NAMALWA (cell line): ENCODE measurements at regions not wholly inside any gene's neighbourhood (a gene's known extent, or its start where the extent isn't known, plus 50 kb on each side); places are given as distances from the start of the nearest gene placed in this dataset.
"Not testable (repeated sequence)": the region's sequence is repeated elsewhere in the genome, so short reads cannot be mapped to it uniquely, and the experiment has no call there.

ENCODE experiments used
- DNase-seq: peaks from one replicate; pipeline ENCODE4 v3.0.0-alpha.2; 2015; ENCODE audit warnings: low spot score

DNA sequence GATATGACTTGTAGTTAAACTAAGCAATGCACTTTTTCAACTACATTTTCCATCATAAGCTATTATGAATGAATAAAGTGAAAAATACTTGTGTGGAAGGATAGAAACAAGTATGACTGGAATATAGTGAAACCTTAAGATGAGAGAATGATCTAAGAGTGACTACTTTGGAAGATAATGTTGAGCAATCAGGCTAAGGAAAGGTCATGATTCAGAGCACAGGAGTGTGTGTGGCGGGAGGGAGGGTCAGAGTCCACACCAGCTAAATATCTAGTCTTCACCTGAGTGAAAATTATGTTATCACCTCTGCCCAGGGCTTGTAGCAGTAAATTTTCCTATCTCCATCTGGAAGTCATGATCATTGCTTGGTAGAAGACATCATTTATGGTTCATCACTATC is 833.4 kb upstream of the ATXN8OS start:
- no peak for DNase-seq

DNA sequence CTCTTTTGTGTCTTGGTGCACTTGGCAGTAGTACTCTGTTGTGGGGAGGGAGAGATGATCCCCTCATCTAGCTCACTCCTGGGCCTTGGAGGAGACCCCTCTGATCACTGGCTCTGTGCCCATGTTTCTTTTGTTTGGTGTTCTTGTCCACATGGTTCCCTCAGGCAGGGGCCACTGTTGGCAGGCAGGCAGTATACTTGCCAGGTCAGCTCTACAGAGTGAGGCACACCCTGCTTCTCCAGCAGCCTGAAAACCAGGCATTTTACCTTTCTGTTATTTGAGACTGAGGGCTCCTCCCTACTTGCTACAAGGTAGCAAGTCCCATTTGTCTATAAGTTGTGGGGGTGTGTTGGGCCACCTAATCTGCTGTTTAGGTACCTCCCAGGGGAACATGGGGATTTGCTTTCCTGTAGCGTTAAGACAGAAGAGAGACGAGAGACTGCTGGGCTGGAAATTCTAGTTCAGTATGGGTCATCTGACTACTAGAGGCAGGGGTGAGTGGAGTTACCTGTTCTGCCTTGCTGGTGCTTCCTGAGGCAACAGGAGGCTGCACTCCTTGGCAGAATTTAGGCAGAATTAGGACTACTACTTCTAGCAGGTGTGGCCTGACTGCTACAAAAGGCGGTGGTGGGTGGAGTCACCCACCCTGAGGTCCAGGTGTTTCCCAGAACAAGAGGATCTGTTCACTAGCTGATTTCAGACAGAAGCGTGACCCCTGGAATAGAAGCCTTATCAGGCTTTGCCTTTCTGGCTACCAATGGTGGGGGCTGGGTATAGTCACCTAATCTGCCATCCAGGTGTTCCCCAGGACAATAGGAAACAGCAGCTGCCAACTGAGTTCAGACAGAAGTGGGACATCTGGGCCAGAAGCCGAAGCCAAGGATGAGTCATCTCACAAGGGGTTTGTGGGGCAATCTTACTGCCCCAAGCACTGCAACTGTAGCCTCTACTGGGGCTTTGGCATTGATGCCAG is 843.0 kb upstream of the ATXN8OS start:
- DNase-seq = no peak

GRCh38 chr13:69243366-69243765 is 864.3 kb upstream of the ATXN8OS start:
- no peak for DNase-seq

DNA sequence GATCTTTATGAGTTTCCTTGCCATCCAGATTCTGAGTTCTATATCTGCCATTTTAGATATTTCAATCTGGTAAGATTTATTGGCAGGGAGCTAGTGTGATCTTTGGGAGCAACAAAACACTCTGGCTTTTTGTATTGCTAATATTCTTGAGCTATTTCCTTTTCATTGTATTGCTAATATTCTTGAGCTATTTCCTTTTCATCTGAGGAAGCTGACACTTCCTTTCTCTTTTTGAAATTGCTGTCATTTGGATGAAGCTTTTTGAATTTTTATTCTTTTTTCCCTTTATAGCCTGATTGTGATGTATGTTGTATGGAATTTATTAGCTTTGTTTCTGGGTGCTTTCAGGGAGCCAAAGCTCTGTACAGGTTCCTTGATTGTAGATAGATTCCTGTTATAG is 873.5 kb upstream of the ATXN8OS start:
- no peak for DNase-seq

- no peak for DNase-seq
Measured at GRCh38 chr13:69226427-69226826, 881.2 kb upstream of the ATXN8OS start.

DNA sequence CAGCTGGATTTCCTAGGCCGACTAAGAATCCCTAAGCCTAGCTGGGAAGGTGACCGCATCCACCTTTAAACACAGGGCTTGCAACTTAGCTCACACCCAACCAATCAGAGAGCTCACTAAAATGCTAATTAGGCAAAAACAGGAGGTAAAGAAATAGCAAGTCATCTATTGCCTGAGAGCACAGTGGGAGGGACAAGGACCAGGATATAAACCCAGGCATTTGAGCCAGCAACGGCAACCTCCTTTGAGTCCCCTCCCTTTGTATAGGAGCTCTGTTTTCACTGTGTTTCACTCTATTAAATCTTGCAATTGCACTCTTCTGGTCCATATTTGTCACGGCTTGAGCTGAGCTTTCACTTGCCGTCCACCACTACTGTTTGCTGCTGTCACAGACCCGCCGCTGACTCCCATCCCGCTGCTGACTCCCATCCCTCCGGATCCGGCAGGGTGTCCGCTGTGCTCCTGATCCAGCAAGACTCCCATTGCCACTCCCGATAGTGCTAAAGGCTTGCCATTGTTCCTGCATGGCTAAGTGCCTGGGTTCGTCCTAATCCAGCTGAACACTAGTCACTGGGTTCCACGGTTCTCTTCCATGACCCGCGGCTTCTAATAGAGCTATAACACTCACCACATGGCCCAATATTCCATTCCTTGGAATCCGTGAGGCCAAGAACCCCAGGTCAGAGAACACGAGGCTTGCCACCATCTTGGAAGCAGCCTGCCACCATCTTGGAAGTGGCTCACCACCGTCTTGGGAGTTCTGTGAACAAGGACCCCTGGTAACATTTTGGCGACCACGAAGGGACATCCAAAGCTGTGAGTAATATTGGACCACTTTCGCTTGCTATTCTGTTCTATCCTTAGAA is 885.8 kb upstream of the ATXN8OS start:
- DNase-seq = not testable (repeated sequence)

GRCh38 chr13:69213396-69213795 is 894.2 kb upstream of the ATXN8OS start:
- no peak for DNase-seq

- no peak for DNase-seq
Measured at GRCh38 chr13:69204620-69205019, 903.0 kb upstream of the ATXN8OS start.

- no peak for DNase-seq
Measured at GRCh38 chr13:69202996-69203395, 904.6 kb upstream of the ATXN8OS start.

DNA sequence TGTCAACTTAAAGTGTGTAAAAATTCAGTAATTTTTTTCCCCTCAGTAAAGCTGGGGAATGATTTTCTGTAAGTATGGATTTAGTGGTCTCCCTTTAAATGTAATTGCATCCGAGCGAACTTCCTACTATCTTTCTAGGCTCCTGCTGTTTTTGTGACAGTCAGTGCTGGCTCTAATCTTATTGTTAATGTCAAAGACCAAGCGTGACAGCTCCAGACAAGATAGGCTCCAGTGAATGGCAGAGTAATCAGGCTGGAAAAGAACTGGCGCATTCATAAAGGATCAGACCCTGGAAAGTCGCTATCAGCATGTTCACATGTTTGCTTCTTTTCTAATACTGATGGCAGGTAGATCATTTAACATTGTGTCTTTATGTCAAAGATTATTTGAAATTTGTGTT is 908.0 kb upstream of the ATXN8OS start:
- DNase-seq = no peak

DNA sequence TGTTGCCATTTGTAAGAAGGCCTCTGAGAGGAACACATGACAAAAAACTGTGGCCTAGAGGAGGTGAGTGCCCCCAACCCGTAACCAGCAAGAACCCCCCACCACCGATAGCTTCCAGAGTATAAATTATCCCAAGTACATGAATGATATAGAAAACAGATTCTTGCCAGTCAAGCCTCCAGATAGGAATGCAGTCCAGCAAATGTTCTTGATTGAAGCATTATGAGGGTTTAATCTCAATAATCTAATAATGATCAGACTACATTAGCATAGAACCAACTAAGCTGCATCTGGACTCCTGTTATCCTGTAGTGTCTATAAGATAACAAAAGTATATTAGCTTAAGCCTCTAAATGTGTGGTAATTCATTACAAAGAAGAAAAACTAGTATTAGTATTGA is 908.9 kb upstream of the ATXN8OS start:
- no peak for DNase-seq

DNA sequence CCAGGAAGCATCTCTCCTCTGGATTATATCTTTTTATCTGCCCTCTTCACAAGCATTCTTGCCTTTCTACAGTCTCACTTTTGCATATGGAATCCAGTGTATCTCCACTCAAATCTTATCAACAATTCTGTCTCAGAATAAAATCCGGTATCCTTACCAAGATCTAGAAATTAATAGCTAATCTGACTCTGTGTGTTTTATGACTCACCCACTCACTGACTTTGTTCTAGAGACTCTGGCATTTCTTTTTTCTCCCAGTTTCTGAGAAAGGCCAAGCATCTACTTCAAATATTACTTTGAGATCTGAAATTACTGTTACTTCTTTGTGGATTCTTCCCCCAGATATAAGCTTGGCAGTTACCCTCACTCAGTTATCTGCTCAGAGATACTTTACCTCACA is 913.5 kb upstream of the ATXN8OS start:
- DNase-seq = no peak

GRCh38 chr13:69180034-69180433 is 927.6 kb upstream of the ATXN8OS start:
- DNase-seq = no peak

DNA sequence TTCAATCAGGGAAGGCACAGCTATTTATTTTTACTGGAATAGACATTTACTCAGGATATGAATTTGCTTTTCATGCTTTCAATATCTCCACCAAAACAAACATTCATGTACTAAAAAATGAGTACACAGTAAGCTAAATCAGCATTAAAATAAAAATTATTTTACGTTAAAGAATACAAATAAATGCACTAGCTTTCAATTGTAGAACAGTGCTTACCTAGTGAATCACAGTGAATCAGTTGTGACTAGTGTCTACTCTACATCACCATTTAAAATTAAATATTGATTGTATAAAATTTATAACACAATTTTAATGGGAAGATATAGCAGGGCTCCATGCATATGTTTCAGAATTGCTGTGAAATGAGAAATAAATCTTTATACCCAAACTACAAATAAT is 929.6 kb upstream of the ATXN8OS start:
- no peak for DNase-seq

DNA sequence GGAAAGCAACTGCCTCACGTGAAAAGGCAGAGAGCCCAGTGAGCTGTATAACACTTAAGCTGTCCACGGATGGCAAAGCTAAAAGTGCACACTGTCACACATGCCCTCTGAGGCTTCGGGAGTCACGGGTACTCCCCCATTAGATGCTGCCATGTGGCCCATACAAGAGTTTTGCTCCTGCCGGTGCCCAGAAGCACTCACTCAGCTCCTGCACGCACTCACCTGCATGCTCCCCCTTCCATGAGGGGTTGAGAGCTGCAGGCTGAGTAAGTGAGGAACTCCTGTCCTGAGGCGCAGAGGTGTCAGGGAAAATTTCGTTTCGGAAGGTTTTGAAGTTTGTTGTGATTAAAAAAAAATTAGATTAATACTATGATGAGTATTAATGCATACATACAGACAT is 939.2 kb upstream of the ATXN8OS start:
- DNase-seq = no peak

- DNase-seq = no peak
Measured at GRCh38 chr13:69155136-69155535, 952.5 kb upstream of the ATXN8OS start.

GRCh38 chr13:69142101-69142500 is 965.5 kb upstream of the ATXN8OS start:
- no peak for DNase-seq

- no peak for DNase-seq
Measured at GRCh38 chr13:69124996-69125395, 982.6 kb upstream of the ATXN8OS start.

DNA sequence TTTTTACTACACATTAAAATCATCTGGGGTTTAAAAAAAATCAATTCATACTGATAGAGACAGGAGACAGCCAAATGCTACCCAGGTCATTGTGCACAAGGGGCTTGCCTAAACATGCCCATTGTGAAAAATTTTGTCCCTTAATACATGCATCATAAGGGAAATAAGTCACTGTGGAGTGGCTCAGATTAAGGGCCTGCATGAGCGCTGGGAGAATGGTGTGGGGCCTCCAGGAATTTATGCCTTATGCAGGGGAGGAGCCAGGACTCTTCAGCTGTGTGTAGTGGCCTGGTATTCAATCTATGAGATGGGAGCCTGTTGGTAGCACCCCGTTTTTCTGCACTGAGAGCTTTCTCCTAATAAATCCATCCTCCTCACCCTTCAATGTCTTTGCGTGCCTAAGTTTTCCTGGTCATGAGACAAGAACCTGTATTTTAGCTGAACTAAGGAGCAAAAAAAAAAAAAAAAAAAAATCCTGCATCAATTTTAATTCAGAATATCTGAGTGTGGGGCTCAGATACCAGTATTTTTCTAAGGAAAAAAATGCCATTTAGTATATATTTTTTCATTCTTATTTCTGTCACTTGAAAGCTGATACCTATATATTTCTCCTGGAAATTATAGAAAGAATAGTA is 997.6 kb upstream of the ATXN8OS start:
- no peak for DNase-seq

DNA sequence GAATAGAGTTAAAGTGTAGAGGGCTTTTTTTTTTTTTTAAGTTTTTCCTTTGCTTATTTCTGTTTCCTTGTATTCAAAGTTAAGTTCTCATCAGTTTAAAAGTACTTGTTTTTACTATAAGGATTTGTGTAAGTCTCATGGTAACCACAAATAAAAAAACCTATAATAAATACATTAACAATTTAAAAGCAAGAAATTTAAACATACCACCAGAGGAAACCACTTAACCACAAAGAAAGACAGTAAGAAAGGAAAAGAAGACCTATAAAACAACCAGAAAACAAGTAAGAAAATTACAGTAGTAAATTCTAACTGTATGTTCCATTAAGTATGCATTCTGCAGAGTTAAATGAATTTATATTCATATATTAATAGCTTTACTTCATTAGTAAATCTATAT is 999.1 kb upstream of the ATXN8OS start:
- no peak for DNase-seq

- no peak for DNase-seq
Measured at GRCh38 chr13:69107436-69107835, 1000.2 kb upstream of the ATXN8OS start.

GRCh38 chr13:69101841-69102240 is 1005.8 kb upstream of the ATXN8OS start:
- DNase-seq = no peak

- no peak for DNase-seq
Measured at GRCh38 chr13:69094485-69094884, 1013.1 kb upstream of the ATXN8OS start.
